H9 (cell line): ENCODE measurements at regions not wholly inside any gene's neighbourhood (a gene's known extent, or its start where the extent isn't known, plus 50 kb on each side); places are given as distances from the start of the nearest gene placed in this dataset.

Experiments used
- DNase-seq: peaks from one replicate; pipeline ENCODE4 v3.0.0-alpha.2; 2017
- H2AFZ ChIP-seq: one replicate; pipeline ENCODE4 v1.6.1; 2013; ENCODE audit warnings: mild to moderate bottlenecking, low read length, control low read depth, moderate library complexity
- H2AK5ac ChIP-seq: 2 replicates; pipeline ENCODE4 v1.6.1; 2013; ENCODE audit warnings: low read length, control low read depth, mixed read lengths; ENCODE audit not compliant: insufficient read length
- H2BK120ac ChIP-seq: one replicate; pipeline ENCODE4 v1.6.1; 2013; ENCODE audit warnings: low read depth, mild to moderate bottlenecking, low read length, control low read depth, inconsistent platforms; ENCODE audit not compliant: poor library complexity, severe bottlenecking
- H2BK12ac ChIP-seq: 2 replicates; pipeline ENCODE4 v1.6.1; 2013; ENCODE audit warnings: low read length, control low read depth, mixed read lengths, low read depth; ENCODE audit not compliant: insufficient read length
- H2BK15ac ChIP-seq: 2 replicates; pipeline ENCODE4 v1.6.1; 2013; ENCODE audit warnings: low read depth, low read length, control low read depth
- H2BK20ac ChIP-seq: one replicate; pipeline ENCODE4 v1.6.1; 2013; ENCODE audit warnings: low read depth, mild to moderate bottlenecking, low read length, control low read depth, inconsistent platforms; ENCODE audit not compliant: poor library complexity, severe bottlenecking
- H2BK5ac ChIP-seq: 2 replicates; pipeline ENCODE4 v1.6.1; 2013; ENCODE audit warnings: low read length, control low read depth, mixed read lengths; ENCODE audit not compliant: insufficient read length
- H3K14ac ChIP-seq: 2 replicates; pipeline ENCODE4 v1.6.1; 2013; ENCODE audit warnings: low read length, control low read depth; ENCODE audit not compliant: insufficient read depth
- H3K18ac ChIP-seq: 2 replicates; pipeline ENCODE4 v1.6.1; 2013; ENCODE audit warnings: low read depth, mild to moderate bottlenecking, mixed read lengths, low read length, control low read depth; ENCODE audit not compliant: insufficient read length
- H3K23ac ChIP-seq: 2 replicates; pipeline ENCODE4 v1.6.1; 2013; ENCODE audit warnings: low read length, control low read depth, mixed read lengths, low read depth; ENCODE audit not compliant: insufficient read length
- H3K23me2 ChIP-seq: 2 replicates; pipeline ENCODE4 v1.6.1; 2013; ENCODE audit warnings: low read depth, mild to moderate bottlenecking, mixed read lengths, low read length, control low read depth; ENCODE audit not compliant: insufficient read length, poor library complexity, severe bottlenecking
- H3K27ac ChIP-seq: 2 replicates; pipeline ENCODE4 v1.5.1; 2013; ENCODE audit warnings: low read length, control low read depth, mixed read lengths, low read depth; ENCODE audit not compliant: insufficient read length
- H3K27me3 ChIP-seq: 2 replicates; pipeline ENCODE4 v1.6.1; 2013; ENCODE audit warnings: low read length, control low read depth, inconsistent platforms; ENCODE audit not compliant: insufficient read depth
- H3K4ac ChIP-seq: 2 replicates; pipeline ENCODE4 v1.6.1; 2013; ENCODE audit warnings: low read depth, mild to moderate bottlenecking, control low read depth, inconsistent platforms, low read length, moderate library complexity
- H3K4me1 ChIP-seq: 2 replicates; pipeline ENCODE4 v1.6.1; 2013; ENCODE audit warnings: low read length, control low read depth, inconsistent platforms; ENCODE audit not compliant: insufficient read depth
- H3K4me2 ChIP-seq: 2 replicates; pipeline ENCODE4 v1.6.1; 2013; ENCODE audit warnings: low read length, control low read depth, mixed read lengths; ENCODE audit not compliant: insufficient read length, insufficient read depth
- H3K56ac ChIP-seq: 2 replicates; pipeline ENCODE4 v1.6.1; 2013; ENCODE audit warnings: low read depth, mild to moderate bottlenecking, mixed read lengths, low read length, control low read depth; ENCODE audit not compliant: insufficient read length
- H3K79me1 ChIP-seq: 2 replicates; pipeline ENCODE4 v1.6.1; 2013; ENCODE audit warnings: low read depth, mild to moderate bottlenecking, moderate library complexity, low read length, control low read depth, inconsistent platforms; ENCODE audit not compliant: insufficient read depth, poor library complexity, severe bottlenecking
- H3K79me2 ChIP-seq: 2 replicates; pipeline ENCODE4 v1.6.1; 2013; ENCODE audit warnings: low read length, control low read depth, inconsistent platforms; ENCODE audit not compliant: insufficient read depth
- H3K9ac ChIP-seq: 2 replicates; pipeline ENCODE4 v1.6.1; 2013; ENCODE audit warnings: low read length, control low read depth, mixed read lengths; ENCODE audit not compliant: insufficient read length; ENCODE audit errors: extremely low read depth
- H3K9me3 ChIP-seq: one replicate; pipeline ENCODE4 v1.6.1; 2013; ENCODE audit warnings: low read depth, low read length, inconsistent platforms; ENCODE audit not compliant: control insufficient read depth
- H3T11ph ChIP-seq: one replicate; pipeline ENCODE4 v1.6.1; 2013; ENCODE audit warnings: mild to moderate bottlenecking, low read length, control low read depth, inconsistent platforms
- H4K20me1 ChIP-seq: one replicate; pipeline ENCODE4 v1.6.1; 2013; ENCODE audit not compliant: control insufficient read depth, insufficient read length, insufficient read depth
- H4K5ac ChIP-seq: 2 replicates; pipeline ENCODE4 v1.6.1; 2013; ENCODE audit warnings: low read depth, mild to moderate bottlenecking, mixed read lengths, low read length, control low read depth; ENCODE audit not compliant: insufficient read length
- H4K8ac ChIP-seq: replicated peaks from 2 replicates; pipeline ENCODE4 v1.6.1; 2013; ENCODE audit warnings: low read length, control low read depth, mixed read lengths, low read depth; ENCODE audit not compliant: insufficient read length
- H4K91ac ChIP-seq: 2 replicates; pipeline ENCODE4 v1.6.1; 2013; ENCODE audit warnings: low read depth, mild to moderate bottlenecking, moderate library complexity, mixed read lengths, low read length, control low read depth; ENCODE audit not compliant: insufficient read length
- H3K27ac Mint-ChIP-seq, 3 experiments: 2 replicates in 2 of 3; 3 replicates in 1 of 3; pipeline ENCODE4 v1.8.0; 2020 to 2021; ENCODE audit warnings: mixed read lengths in 3 of 3, mild to moderate bottlenecking in 1 of 3, moderate library complexity in 1 of 3
- H3K27me3 Mint-ChIP-seq: 2 replicates; pipeline ENCODE4 v1.8.0; 2021; ENCODE audit warnings: low read depth, mild to moderate bottlenecking, moderate library complexity, mixed read lengths
- H3K36me3 Mint-ChIP-seq, 3 experiments: 2 replicates in 2 of 3; 3 replicates in 1 of 3; pipeline ENCODE4 v1.8.0; 2020 to 2021; ENCODE audit warnings: low read depth in 3 of 3, mixed read lengths in 3 of 3; ENCODE audit not compliant: insufficient read depth in 1 of 3
- H3K4me1 Mint-ChIP-seq, 2 experiments: 2 replicates each; pipeline ENCODE4 v1.8.0; 2020; ENCODE audit warnings: mixed read lengths in 2 of 2
- H3K4me3 Mint-ChIP-seq, 2 experiments: 2 replicates in 1 of 2; 3 replicates in 1 of 2; pipeline ENCODE4 v1.8.0; 2020 to 2021; ENCODE audit warnings: mild to moderate bottlenecking in 2 of 2, mixed read lengths in 2 of 2, moderate library complexity in 1 of 2
- H3K9me3 Mint-ChIP-seq, 2 experiments: 2 replicates in 1 of 2; 3 replicates in 1 of 2; pipeline ENCODE4 v1.8.0; 2020; ENCODE audit warnings: mild to moderate bottlenecking in 2 of 2, mixed read lengths in 2 of 2, moderate library complexity in 1 of 2
- CTCF ChIP-seq: fragments of 200-600 bp; sonication (generic); conservative IDR thresholded peaks from 3 replicates; pipeline ENCODE4 v1.8.0; 2021; ENCODE audit warnings: antibody characterized with exemption, mild to moderate bottlenecking
- WGBS: extraction: QIAGEN DNeasy Blood & Tissue Kit; methylation state at CpG from one replicate; pipeline ENCODE4 v1.1.7; 2013; ENCODE audit warnings: missing lambda C conversion rate, low lambda C conversion rate, mixed read lengths; ENCODE audit not compliant: insufficient read length; ENCODE audit errors: extremely low coverage; 5-methylcytosine and 5-hydroxymethylcytosine counted together

- Histone ChIP-seq H4K5ac (no peak overlapping the region), H3K56ac (no peak overlapping the region), H4K8ac (no peak overlapping the region), H2BK12ac (no peak overlapping the region), H2BK15ac (no peak overlapping the region), H3T11ph (no peak overlapping the region), H3K9me3 (no peaks in the 10 kb centered on the region), H3K27ac (no peak overlapping the region), H3K4me2 (no peak overlapping the region), H3K14ac (no peak overlapping the region), H2BK120ac (no peak overlapping the region), H3K4ac (no peak overlapping the region), H2BK5ac (no peak overlapping the region), H4K91ac (no peak overlapping the region), H3K9ac (no peak overlapping the region), H3K18ac (no peak overlapping the region), H3K27me3 (no peaks in the 10 kb centered on the region), H3K4me1 (no peaks in the 10 kb centered on the region), H3K23me2 (no peaks in the 10 kb centered on the region), H2AK5ac (no peak overlapping the region), H3K23ac (no peak overlapping the region), H4K20me1 (no peaks in the 10 kb centered on the region), H2BK20ac (no peak overlapping the region), H3K79me1 (no peaks in the 10 kb centered on the region), H2AFZ (no peak overlapping the region), H3K79me2 (no peaks in the 10 kb centered on the region)
- H3K27ac Mint-ChIP-seq: no peak overlapping the region; a peak in 1 of 7 replicates
- no CpG with 5 or more reads among the region's 2 CpGs for WGBS
- H3K9me3 Mint-ChIP-seq: no peaks in the 10 kb centered on the region
- H3K4me1 Mint-ChIP-seq: peaks cover 0 to 7% of the 10 kb centered on the region in 2 experiments; a peak in 1 of 4 replicates
- H3K36me3 Mint-ChIP-seq: no peaks in the 10 kb centered on the region
- TF ChIP-seq CTCF: no peak
- H3K4me3 Mint-ChIP-seq: no peak overlapping the region
- no peaks in the 10 kb centered on the region for H3K27me3 Mint-ChIP-seq
- no peak for DNase-seq
Measured at GRCh38 chr6:19558201-19558600, 279.0 kb upstream of the ID4 start.
